GM23248 (cell line): ENCODE measurements at regions not wholly inside any gene's neighbourhood (a gene's known extent, or its start where the extent isn't known, plus 50 kb on each side); places are given as distances from the start of the nearest gene placed in this dataset.

ENCODE experiments used
- EZH2 ChIP-seq: fragments of 200-600 bp; sonication (generic); IDR thresholded peaks from 2 replicates; pipeline ENCODE4 v1.6.1; 2018; ENCODE audit warnings: antibody characterized with exemption, mild to moderate bottlenecking; ENCODE audit not compliant: insufficient read depth, poor library complexity, severe bottlenecking
- EZH2phosphoT487 ChIP-seq: fragments of 200-600 bp; sonication (generic); IDR thresholded peaks from 2 replicates; pipeline ENCODE4 v1.6.1; 2018; ENCODE audit warnings: antibody characterized with exemption, moderate library complexity, mild to moderate bottlenecking, low read depth; ENCODE audit not compliant: insufficient read depth

DNA sequence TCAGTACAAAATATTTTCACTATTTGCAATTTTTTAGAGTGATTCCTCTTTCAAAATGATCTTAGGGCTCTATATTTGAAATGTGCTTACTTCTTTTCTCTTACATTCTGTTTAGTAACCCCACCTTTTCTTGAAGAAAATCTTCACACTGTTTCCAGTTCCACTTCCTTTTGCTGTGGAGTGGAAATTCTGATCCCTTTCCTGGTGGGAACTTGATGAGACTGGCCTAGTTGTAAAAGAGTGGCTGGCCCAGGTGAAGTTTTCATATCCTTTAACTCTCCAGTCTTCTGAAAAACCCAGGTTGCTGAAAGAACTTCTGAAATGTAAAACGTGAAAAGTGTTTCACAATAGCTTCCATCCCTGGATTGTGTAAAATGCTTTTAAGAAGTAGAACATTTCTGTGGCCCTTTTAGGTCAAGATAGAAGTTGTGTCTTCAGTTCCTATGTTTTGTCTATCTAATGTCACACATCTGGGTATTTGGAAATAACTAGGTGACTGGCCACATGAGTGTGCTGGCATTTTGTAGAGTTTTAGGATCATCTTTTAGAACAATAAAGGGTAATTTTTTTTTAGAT is 84.8 kb upstream of the LRIG1 start:
- TF ChIP-seq EZH2phosphoT487, result no peak
- no peak for TF ChIP-seq EZH2
